WTC11 (cell line): ENCODE measurements at regions not wholly inside any gene's neighbourhood (a gene's known extent, or its start where the extent isn't known, plus 50 kb on each side); places are given as distances from the start of the nearest gene placed in this dataset.
"Not testable (repeated sequence)": the region's sequence is repeated elsewhere in the genome, so short reads cannot be mapped to it uniquely, and the experiment has no call there.

Experiments
- ATF3 ChIP-seq: sonication (generic); formaldehyde crosslinking; conservative IDR thresholded peaks from 2 replicates; pipeline ENCODE4 v1.8.1; 2022; ENCODE audit warnings: mild to moderate bottlenecking, missing genetic modification reagents
- CTCF ChIP-seq: fragments of 200-600 bp; IDR thresholded peaks from 2 replicates; pipeline ENCODE4 v1.8.0; 2022; ENCODE audit warnings: antibody characterized with exemption
- ESRRA ChIP-seq: sonication (generic); formaldehyde crosslinking; IDR thresholded peaks from 2 replicates; pipeline ENCODE4 v1.8.1; 2022; ENCODE audit warnings: mild to moderate bottlenecking, missing genetic modification reagents, borderline replicate concordance
- ETV6 ChIP-seq: sonication (generic); formaldehyde crosslinking; IDR thresholded peaks from 2 replicates; pipeline ENCODE4 v1.8.1; 2022; ENCODE audit warnings: mild to moderate bottlenecking, missing genetic modification reagents
- FOXJ3 ChIP-seq: sonication (generic); formaldehyde crosslinking; IDR thresholded peaks from 2 replicates; pipeline ENCODE4 v1.9.0; 2021; ENCODE audit warnings: missing genetic modification reagents, mild to moderate bottlenecking, borderline replicate concordance
- KAT7 ChIP-seq: sonication (generic); formaldehyde crosslinking; IDR thresholded peaks from 2 replicates; pipeline ENCODE4 v1.8.1; 2023; ENCODE audit warnings: missing genetic modification reagents, mild to moderate bottlenecking, borderline replicate concordance
- MLX ChIP-seq: sonication (generic); formaldehyde crosslinking; IDR thresholded peaks from 2 replicates; pipeline ENCODE4 v1.8.1; 2023; ENCODE audit warnings: mild to moderate bottlenecking, missing genetic modification reagents, moderate library complexity
- MXD4 ChIP-seq: fragments of 250-450 bp; sonication (Bioruptor Pico); IDR thresholded peaks from 2 replicates; pipeline ENCODE4 v1.8.0; 2021; ENCODE audit warnings: mild to moderate bottlenecking, moderate library complexity, borderline replicate concordance
- TEAD1 ChIP-seq: sonication (generic); formaldehyde crosslinking; IDR thresholded peaks from 2 replicates; pipeline ENCODE4 v1.8.0; 2022; ENCODE audit warnings: mild to moderate bottlenecking, missing genetic modification reagents
- USF1 ChIP-seq: sonication (generic); formaldehyde crosslinking; IDR thresholded peaks from 2 replicates; pipeline ENCODE4 v1.8.0; 2022; ENCODE audit warnings: mild to moderate bottlenecking, missing genetic modification reagents
- ZMAT4 ChIP-seq: fragments of 250-450 bp; sonication (Bioruptor Pico); IDR thresholded peaks from 2 replicates; pipeline ENCODE4 v1.9.0; 2021; ENCODE audit warnings: mild to moderate bottlenecking
- ZNF138 ChIP-seq: sonication (generic); formaldehyde crosslinking; conservative IDR thresholded peaks from 2 replicates; pipeline ENCODE4 v1.8.1; 2022; ENCODE audit warnings: mild to moderate bottlenecking, moderate library complexity, missing genetic modification reagents

- TF ChIP-seq TEAD1 (CRISPR knock-in tag); MXD4 (CRISPR knock-in tag); FOXJ3 (CRISPR knock-in tag); ESRRA (CRISPR knock-in tag); CTCF; KAT7 (CRISPR knock-in tag); ZNF138; MLX; ATF3; USF1; ETV6; ZMAT4: not testable (repeated sequence)
These were observed 144.5 kb downstream of the IRX5 start for GRCh38 chr16:55075208-55075607.
